SK-N-SH treated with all-trans-retinoic acid at 6 μM for 48 hours (cell line): ENCODE measurements at regions not wholly inside any gene's neighbourhood (a gene's known extent, or its start where the extent isn't known, plus 50 kb on each side); places are given as distances from the start of the nearest gene placed in this dataset.
"Not testable (repeated sequence)": the region's sequence is repeated elsewhere in the genome, so short reads cannot be mapped to it uniquely, and the experiment has no call there.

Experiments
- ATAC-seq: fragments of 200-7000 bp; cut with Tn5 transposase; 3 replicates; pipeline ENCODE4 v1.9.1; 2020; ENCODE audit warnings: mild to moderate bottlenecking, moderate library complexity
- BACH2 ChIP-seq: fragments of 250-450 bp; sonication (Bioruptor Pico); IDR thresholded peaks from 2 replicates; pipeline ENCODE4 v1.9.0; 2021; ENCODE audit warnings: mild to moderate bottlenecking, borderline replicate concordance
- CREB5 ChIP-seq: fragments of 250-450 bp; sonication (Bioruptor Pico); IDR thresholded peaks from 2 replicates; pipeline ENCODE4 v1.5.1; 2020; ENCODE audit warnings: low read depth, mild to moderate bottlenecking, moderate library complexity
- CSDC2 ChIP-seq: fragments of 250-450 bp; sonication (Bioruptor Pico); IDR thresholded peaks from 2 replicates; pipeline ENCODE4 v1.5.0; 2020; ENCODE audit warnings: mild to moderate bottlenecking, moderate library complexity
- ESRRG ChIP-seq: fragments of 250-450 bp; sonication (Bioruptor Pico); IDR thresholded peaks from 2 replicates; pipeline ENCODE4 v1.6.1; 2021; ENCODE audit warnings: mild to moderate bottlenecking
- GLIS3 ChIP-seq: fragments of 250-450 bp; sonication (Bioruptor Pico); IDR thresholded peaks from 2 replicates; pipeline ENCODE4 v1.5.0; 2020; ENCODE audit warnings: mild to moderate bottlenecking, moderate library complexity
- ISL1 ChIP-seq: fragments of 250-450 bp; sonication (Bioruptor Pico); IDR thresholded peaks from 2 replicates; pipeline ENCODE4 v2.1.2; 2022; ENCODE audit warnings: mild to moderate bottlenecking, moderate library complexity
- OSR1 ChIP-seq: fragments of 250-450 bp; sonication (Bioruptor Pico); IDR thresholded peaks from 2 replicates; pipeline ENCODE4 v1.8.0; 2022; ENCODE audit warnings: moderate library complexity, mild to moderate bottlenecking, inconsistent platforms
- POU6F1 ChIP-seq: fragments of 250-450 bp; sonication (Bioruptor Pico); IDR thresholded peaks from 2 replicates; pipeline ENCODE4 v1.8.0; 2021; ENCODE audit warnings: low read depth, mild to moderate bottlenecking, moderate library complexity, borderline replicate concordance
- PPARA ChIP-seq: fragments of 250-450 bp; sonication (Bioruptor Pico); IDR thresholded peaks from 2 replicates; pipeline ENCODE4 v1.5.0; 2020; ENCODE audit warnings: mild to moderate bottlenecking, borderline replicate concordance
- RARB ChIP-seq: fragments of 250-450 bp; sonication (Bioruptor Pico); IDR thresholded peaks from 2 replicates; pipeline ENCODE4 v1.8.0; 2021; ENCODE audit warnings: mild to moderate bottlenecking, moderate library complexity
- SNAI2 ChIP-seq: fragments of 250-450 bp; sonication (Bioruptor Pico); IDR thresholded peaks from 2 replicates; pipeline ENCODE4 v1.5.0; 2020; ENCODE audit warnings: mild to moderate bottlenecking, moderate library complexity
- TCF4 ChIP-seq: fragments of 250-450 bp; sonication (Bioruptor Pico); IDR thresholded peaks from 2 replicates; pipeline ENCODE4 v1.8.0; 2021; ENCODE audit warnings: mild to moderate bottlenecking, moderate library complexity, borderline replicate concordance
- TOX ChIP-seq: fragments of 250-450 bp; sonication (Bioruptor Pico); IDR thresholded peaks from 2 replicates; pipeline ENCODE4 v1.8.0; 2021; ENCODE audit warnings: mild to moderate bottlenecking, moderate library complexity, borderline replicate concordance
- TSHZ2 ChIP-seq: fragments of 250-450 bp; sonication (Bioruptor Pico); IDR thresholded peaks from 2 replicates; pipeline ENCODE4 v1.5.0; 2020; ENCODE audit warnings: mild to moderate bottlenecking, moderate library complexity
- ZC3H10 ChIP-seq: fragments of 250-450 bp; sonication (Bioruptor Pico); IDR thresholded peaks from 2 replicates; pipeline ENCODE4 v1.5.1; 2021; ENCODE audit warnings: mild to moderate bottlenecking, moderate library complexity
- ZFP3 ChIP-seq: fragments of 250-450 bp; sonication (Bioruptor Pico); IDR thresholded peaks from 2 replicates; pipeline ENCODE4 v1.5.0; 2020; ENCODE audit warnings: mild to moderate bottlenecking, moderate library complexity
- ZFP30 ChIP-seq: fragments of 450-650 bp; formaldehyde crosslinking; IDR thresholded peaks from 2 replicates; pipeline ENCODE4 v1.5.0; 2022; ENCODE audit warnings: mild to moderate bottlenecking, moderate library complexity
- ZNF565 ChIP-seq: fragments of 450-650 bp; formaldehyde crosslinking; conservative IDR thresholded peaks from 2 replicates; pipeline ENCODE4 v1.5.0; 2020; ENCODE audit warnings: low read depth, mild to moderate bottlenecking, moderate library complexity
- ZNF70 ChIP-seq: fragments of 450-650 bp; formaldehyde crosslinking; IDR thresholded peaks from 2 replicates; pipeline ENCODE4 v1.5.0; 2020; ENCODE audit warnings: mild to moderate bottlenecking, moderate library complexity
- ZNF8 ChIP-seq: fragments of 450-650 bp; formaldehyde crosslinking; IDR thresholded peaks from 2 replicates; pipeline ENCODE4 v1.5.0; 2020; ENCODE audit warnings: mild to moderate bottlenecking, moderate library complexity

GRCh38 chr4:170193496-170193895 lies 103.7 kb upstream of the AADAT start:
- TF ChIP-seq ZNF565 (CRISPR knock-in tag) = no peak
- no peak for TF ChIP-seq ESRRG
- TF ChIP-seq TCF4 (CRISPR knock-in tag) = no peak
- no peak for TF ChIP-seq ZNF8 (CRISPR knock-in tag)
- no peak for TF ChIP-seq OSR1 (CRISPR knock-in tag)
- TF ChIP-seq ZFP3 = no peak
- TF ChIP-seq CSDC2 (CRISPR knock-in tag) = no peak
- no peak for ATAC-seq

- ATAC-seq = no peak
- TF ChIP-seq OSR1 (CRISPR knock-in tag) (no peak), TSHZ2 (CRISPR knock-in tag) (no peak), ISL1 (CRISPR knock-in tag) (no peak), ZNF70 (CRISPR knock-in tag) (no peak), CREB5 (CRISPR knock-in tag) (no peak), ZNF565 (CRISPR knock-in tag) (no peak)
- TF ChIP-seq, all 23 proteins: peak for 0
These were observed 100.5 kb upstream of the AADAT start for GRCh38 chr4:170190265-170190664.

DNA sequence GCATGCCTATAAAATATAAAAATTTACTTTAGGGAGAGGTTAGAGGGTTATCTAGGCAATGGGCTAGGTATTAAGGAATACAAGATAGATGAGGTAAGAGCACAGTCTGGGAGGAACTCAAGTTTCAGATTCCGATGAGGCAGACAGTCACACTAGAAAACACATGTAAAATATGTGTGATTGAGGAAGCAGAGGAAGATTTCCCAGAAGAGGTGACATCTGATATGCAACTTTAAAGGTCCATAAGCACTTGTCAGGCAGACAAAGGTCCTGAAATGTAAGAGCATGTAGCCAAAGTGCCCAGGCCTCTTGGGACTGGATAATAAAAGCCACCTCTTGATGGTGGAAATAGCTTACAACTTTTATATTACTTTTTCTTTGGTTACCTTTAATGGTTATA lies 81.1 kb upstream of the AADAT start:
- ATAC-seq = no peak
- no peak for TF ChIP-seq ISL1 (CRISPR knock-in tag)
- TF ChIP-seq, all 23 proteins: peak for 0

GRCh38 chr4:170169699-170170098 lies 79.9 kb upstream of the AADAT start:
- no peak for ATAC-seq
- TF ChIP-seq ZNF70 (CRISPR knock-in tag) (no peak), ISL1 (CRISPR knock-in tag) (no peak), ZFP30 (CRISPR knock-in tag) (no peak), ZC3H10 (CRISPR knock-in tag) (no peak), CREB5 (CRISPR knock-in tag) (no peak)

- no peak for TF ChIP-seq SNAI2 (CRISPR knock-in tag)
- no peak for TF ChIP-seq ISL1 (CRISPR knock-in tag)
- no peak for TF ChIP-seq BACH2 (CRISPR knock-in tag)
- TF ChIP-seq PPARA (CRISPR knock-in tag) = no peak
- TF ChIP-seq GLIS3 = no peak
- no peak for TF ChIP-seq ZNF70 (CRISPR knock-in tag)
- TF ChIP-seq ZFP3 = no peak
- no peak for TF ChIP-seq TOX (CRISPR knock-in tag)
- TF ChIP-seq TSHZ2 (CRISPR knock-in tag) = no peak
- no peak for TF ChIP-seq POU6F1 (CRISPR knock-in tag)
- TF ChIP-seq RARB = no peak
- TF ChIP-seq CSDC2 (CRISPR knock-in tag) = no peak
- no peak for TF ChIP-seq OSR1 (CRISPR knock-in tag)
- TF ChIP-seq, all 23 proteins: peak for 0
- ATAC-seq = no peak
These were observed 77.9 kb upstream of the AADAT start for GRCh38 chr4:170167678-170168077.

- not testable (repeated sequence) for ATAC-seq
These were observed 76.4 kb upstream of the AADAT start for GRCh38 chr4:170166193-170166592.
